Gastrocnemius medialis (tissue), 4 donors: ENCODE measurements at regions not wholly inside any gene's neighbourhood (a gene's known extent, or its start where the extent isn't known, plus 50 kb on each side); places are given as distances from the start of the nearest gene placed in this dataset.

Experiments used
- ATAC-seq, 2 donors: fragments of 150-250 bp; one replicate each; pipeline ENCODE4 v1.9.1; 2016
- DNase-seq, 2 donors: peaks; one replicate each; pipeline ENCODE4 v3.0.0-alpha.2; 2019
- H3K27ac ChIP-seq, 4 donors: fragments of 200-600 bp; sonication (generic); 1 replicate in 1 of 4; 2 replicates in 3 of 4; pipeline ENCODE4 v1.5.1; 2016 to 2018; ENCODE audit warnings: mild to moderate bottlenecking in 2 of 4, moderate library complexity in 1 of 4
- H3K27me3 ChIP-seq, 3 donors: fragments of 200-600 bp; sonication (generic) in 2 of 3; 1 replicate in 1 of 3; 2 replicates in 2 of 3; pipeline versions ENCODE4 v1.5.1 to v1.6.0; 2016 to 2019; ENCODE audit warnings: mild to moderate bottlenecking in 1 of 3, moderate library complexity in 1 of 3
- H3K36me3 ChIP-seq, 2 donors: fragments of 200-600 bp; sonication (generic) in 1 of 2; one replicate each; pipeline ENCODE4 v1.5.1; 2017 to 2018
- H3K4me1 ChIP-seq, 2 donors: fragments of 200-600 bp; sonication (generic) in 1 of 2; one replicate each; pipeline ENCODE4 v1.5.1; 2016 to 2017; ENCODE audit warnings: mild to moderate bottlenecking in 2 of 2
- H3K4me3 ChIP-seq, 4 donors: fragments of 200-600 bp; sonication (generic) in 3 of 4; 1 replicate in 1 of 4; 2 replicates in 3 of 4; pipeline ENCODE4 v1.5.1; 2016 to 2019; ENCODE audit warnings: mild to moderate bottlenecking in 2 of 4
- H3K9me3 ChIP-seq, 3 donors: fragments of 200-600 bp; sonication (generic) in 2 of 3; 1 replicate in 1 of 3; 2 replicates in 2 of 3; pipeline ENCODE4 v1.5.1; 2016 to 2019
- POLR2A ChIP-seq, 2 donors: fragments of 450-650 bp; IDR thresholded peaks; one replicate each; pipeline ENCODE4 v1.6.1; 2017; ENCODE audit warnings: antibody characterized with exemption in 2 of 2, mild to moderate bottlenecking in 2 of 2, moderate library complexity in 2 of 2
- in situ Hi-C, 4 donors: fragments of 200-750 bp; cut with MboI; loops; one replicate each; pipeline versions ENCODE4 v1.15.0 to v1.8.0; 2017; ENCODE audit warnings: low sequenced_read_pairs in 4 of 4
- intact Hi-C: fragments of 100-400 bp; cut with DNase I; formaldehyde crosslinking; loops from one replicate; pipeline ENCODE4 v1.15.1; 2023; ENCODE audit warnings: low total_unique reads
- TF ChIP-seq, protein P1 (sequence below), 5 experiments: fragments of 450-650 bp in 3 of 5; fragments of 200-600 bp in 2 of 5; sonication (generic) in 2 of 5; IDR thresholded peaks in 4 of 5; conservative IDR thresholded peaks in 1 of 5; 1 replicate in 4 of 5; 2 replicates in 1 of 5; pipeline ENCODE4 v1.5.1; 2016 to 2019; ENCODE audit warnings: antibody characterized with exemption in 5 of 5, mild to moderate bottlenecking in 3 of 5, moderate library complexity in 3 of 5

DNA sequence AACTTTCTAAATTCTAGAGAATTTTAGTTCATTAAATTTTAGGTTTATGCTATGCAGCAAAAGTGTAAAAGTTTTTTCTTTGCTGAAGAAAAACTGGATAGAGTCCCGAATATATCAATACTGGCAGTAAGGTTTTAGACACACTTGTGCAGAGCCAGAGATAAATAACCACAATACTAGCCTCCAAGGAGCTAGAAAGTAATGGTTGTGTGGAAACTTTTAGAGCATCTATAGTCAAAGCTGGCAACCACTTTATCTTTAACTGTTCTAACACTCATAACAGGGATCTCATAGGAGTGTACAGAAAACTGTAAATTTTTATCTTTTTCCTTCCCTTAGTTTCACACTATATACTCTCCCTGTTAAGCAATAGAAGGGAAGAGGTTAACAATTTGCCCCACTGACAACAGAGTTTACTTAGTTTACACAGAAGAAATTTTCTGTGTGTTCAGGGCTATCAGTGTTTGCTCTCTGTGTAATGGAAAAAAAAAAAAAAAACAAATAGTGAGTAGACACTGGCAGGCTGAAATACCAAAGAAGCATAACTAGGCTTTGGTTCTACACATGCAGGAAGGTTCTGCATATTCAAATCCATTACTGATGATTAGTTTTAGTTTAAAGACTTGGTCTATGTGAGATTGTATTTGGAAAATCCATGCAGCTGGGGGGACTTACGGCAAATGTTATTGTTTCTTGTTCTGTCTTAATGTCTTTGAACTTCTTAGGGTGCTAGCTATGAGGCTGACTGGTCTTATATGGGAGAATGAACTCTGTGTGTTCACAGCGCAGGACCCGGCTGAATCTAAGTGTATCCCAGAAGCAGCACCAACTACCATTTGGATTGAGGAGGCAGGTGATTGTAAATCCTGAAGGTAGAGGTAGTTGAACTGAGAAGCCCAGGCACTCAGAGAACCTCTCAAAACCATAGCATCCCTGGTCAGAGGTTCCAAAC, 187.6 kb downstream of the PCSK1 start:
- TF ChIP-seq, protein P1, sequence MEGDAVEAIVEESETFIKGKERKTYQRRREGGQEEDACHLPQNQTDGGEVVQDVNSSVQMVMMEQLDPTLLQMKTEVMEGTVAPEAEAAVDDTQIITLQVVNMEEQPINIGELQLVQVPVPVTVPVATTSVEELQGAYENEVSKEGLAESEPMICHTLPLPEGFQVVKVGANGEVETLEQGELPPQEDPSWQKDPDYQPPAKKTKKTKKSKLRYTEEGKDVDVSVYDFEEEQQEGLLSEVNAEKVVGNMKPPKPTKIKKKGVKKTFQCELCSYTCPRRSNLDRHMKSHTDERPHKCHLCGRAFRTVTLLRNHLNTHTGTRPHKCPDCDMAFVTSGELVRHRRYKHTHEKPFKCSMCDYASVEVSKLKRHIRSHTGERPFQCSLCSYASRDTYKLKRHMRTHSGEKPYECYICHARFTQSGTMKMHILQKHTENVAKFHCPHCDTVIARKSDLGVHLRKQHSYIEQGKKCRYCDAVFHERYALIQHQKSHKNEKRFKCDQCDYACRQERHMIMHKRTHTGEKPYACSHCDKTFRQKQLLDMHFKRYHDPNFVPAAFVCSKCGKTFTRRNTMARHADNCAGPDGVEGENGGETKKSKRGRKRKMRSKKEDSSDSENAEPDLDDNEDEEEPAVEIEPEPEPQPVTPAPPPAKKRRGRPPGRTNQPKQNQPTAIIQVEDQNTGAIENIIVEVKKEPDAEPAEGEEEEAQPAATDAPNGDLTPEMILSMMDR (IDR thresholded peaks at IDR 0.05 in 4 of 5, conservative IDR thresholded peaks at IDR 0.05 in 1 of 5): no peak
- no peak for TF ChIP-seq POLR2A (IDR thresholded peaks at IDR 0.05)
- H3K9me3 ChIP-seq: no peaks in the 10 kb centered on the region
- H3K4me3 ChIP-seq: no peak overlapping the region
- in situ Hi-C loops (no loop called here), intact Hi-C loops (loop anchor here (10.0 kb wide), 1 partner anchor 281 kb away; the partner anchor contains the start of gene ELL2)
- DNase-seq (no peak), ATAC-seq (no peak)
- H3K4me1 ChIP-seq: peaks cover 0 to 5% of the 10 kb centered on the region in 2 donors
- H3K27me3 ChIP-seq: no peaks in the 10 kb centered on the region
- H3K36me3 ChIP-seq: no peaks in the 10 kb centered on the region
- H3K27ac ChIP-seq: no peak overlapping the region

DNA sequence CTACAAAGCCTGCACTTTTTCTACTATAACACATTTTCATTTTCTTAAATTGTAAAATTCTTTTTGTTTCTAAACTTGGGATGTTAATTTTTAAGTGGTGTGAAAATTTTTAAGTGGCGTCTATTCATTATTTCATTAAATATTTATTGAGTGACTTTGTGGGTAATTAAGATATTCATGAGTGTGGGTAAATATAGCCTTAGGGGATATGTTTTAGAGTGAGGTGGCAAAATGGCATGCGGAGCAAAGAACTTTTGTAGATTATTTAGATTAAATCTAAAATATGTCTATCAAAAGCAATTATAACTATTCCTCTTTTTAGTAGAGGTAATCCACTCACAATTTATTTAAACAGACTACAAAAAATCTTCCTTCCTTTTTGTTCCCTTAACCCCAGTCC, 188.4 kb downstream of the PCSK1 start:
- no peak for TF ChIP-seq POLR2A (IDR thresholded peaks at IDR 0.05)
- TF ChIP-seq, protein P1 (IDR thresholded peaks at IDR 0.05 in 4 of 5, conservative IDR thresholded peaks at IDR 0.05 in 1 of 5): no peak
- H3K4me1 ChIP-seq: peaks cover 0 to 5% of the 10 kb centered on the region in 2 donors
- no peaks in the 10 kb centered on the region for H3K9me3 ChIP-seq
- in situ Hi-C loops (no loop called here), intact Hi-C loops (loop anchor here (10.0 kb wide), 1 partner anchor 280 kb away; the partner anchor contains the start of gene ELL2)
- H3K27ac ChIP-seq: no peak overlapping the region
- no peak overlapping the region for H3K4me3 ChIP-seq
- no peak for ATAC-seq
- no peaks in the 10 kb centered on the region for H3K27me3 ChIP-seq
- H3K36me3 ChIP-seq: no peaks in the 10 kb centered on the region
- DNase-seq: no peak

DNA sequence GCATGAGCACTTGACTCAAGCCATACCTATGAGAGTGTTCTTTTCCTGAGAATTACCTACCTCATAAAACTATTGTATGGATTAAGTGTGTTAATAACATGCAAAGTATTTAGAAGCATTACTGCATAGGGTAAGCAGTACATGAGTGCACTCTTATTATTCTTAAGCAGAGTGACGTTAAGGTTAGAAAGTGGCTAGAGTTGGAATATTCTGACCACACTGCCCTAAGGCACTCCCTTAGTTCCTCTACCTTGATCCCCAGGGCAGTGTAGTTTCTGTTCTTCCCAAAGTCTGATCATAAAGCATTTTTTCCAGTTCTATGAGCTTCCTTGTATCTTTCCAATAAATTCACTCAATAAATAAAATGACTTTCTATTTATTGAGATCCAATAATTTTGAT, 189.2 kb downstream of the PCSK1 start:
- Histone ChIP-seq H3K9me3 (no peaks in the 10 kb centered on the region), H3K4me1 (peaks cover 0 to 5% of the 10 kb centered on the region in 2 donors), H3K36me3 (no peaks in the 10 kb centered on the region), H3K27me3 (no peaks in the 10 kb centered on the region), H3K27ac (no peak overlapping the region), H3K4me3 (no peak overlapping the region)
- TF ChIP-seq, protein P1 (IDR thresholded peaks at IDR 0.05 in 4 of 5, conservative IDR thresholded peaks at IDR 0.05 in 1 of 5): no peak
- no peak for TF ChIP-seq POLR2A (IDR thresholded peaks at IDR 0.05)
- in situ Hi-C loops (no loop called here), intact Hi-C loops (loop anchor here (10.0 kb wide), 1 partner anchor 279 kb away; the partner anchor contains the start of gene ELL2)
- DNase-seq (no peak), ATAC-seq (no peak)

DNA sequence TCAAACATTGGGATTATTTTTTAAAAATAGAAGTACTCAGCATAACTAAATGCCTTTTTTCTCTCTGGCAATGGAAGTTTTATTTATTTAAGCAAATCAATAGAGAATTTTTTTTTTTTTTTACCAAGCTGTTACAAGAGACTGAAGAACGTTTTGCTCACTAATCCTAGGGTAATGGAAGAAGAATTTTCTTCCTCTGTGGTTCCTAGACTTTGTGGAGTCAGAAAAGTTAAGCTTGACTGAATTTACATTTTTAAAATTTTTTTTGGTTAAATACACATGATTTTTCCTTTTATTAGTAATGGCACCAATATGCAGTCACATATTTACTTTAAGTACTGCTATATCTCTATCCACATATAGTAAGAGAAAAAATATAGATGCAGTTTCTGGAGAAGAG, 189.8 kb downstream of the PCSK1 start:
- H3K4me1 ChIP-seq: peaks cover 0 to 5% of the 10 kb centered on the region in 2 donors
- DNase-seq (no peak), ATAC-seq (no peak)
- no peaks in the 10 kb centered on the region for H3K36me3 ChIP-seq
- intact Hi-C loops: loop anchor here (10.0 kb wide), 1 partner anchor 278 kb away; the partner anchor contains the start of gene ELL2
- H3K27me3 ChIP-seq: no peaks in the 10 kb centered on the region
- H3K27ac ChIP-seq: no peak overlapping the region
- TF ChIP-seq POLR2A (IDR thresholded peaks at IDR 0.05): no peak
- TF ChIP-seq, protein P1 (IDR thresholded peaks at IDR 0.05 in 4 of 5, conservative IDR thresholded peaks at IDR 0.05 in 1 of 5): no peak
- in situ Hi-C loops: no loop called here
- H3K9me3 ChIP-seq: no peaks in the 10 kb centered on the region
- no peak overlapping the region for H3K4me3 ChIP-seq
